Endothelial cell of umbilical vein (primary cell): ENCODE measurements at regions not wholly inside any gene's neighbourhood (a gene's known extent, or its start where the extent isn't known, plus 50 kb on each side); places are given as distances from the start of the nearest gene placed in this dataset.

Experiments used
- BruUV-seq: library from RNA; stranded (reverse); fragments of 400-500 nt; replicated peaks from 2 replicates; lab custom pipeline; 2021; lab: Mats Ljungman, UMichigan
- CTCF ChIA-PET: fragments of 300-600, 350-600 bp; sonication (Branson Sonifier 250); formaldehyde crosslinking; loops from one replicate; lab custom pipeline; 2021; ENCODE audit warnings: antibody characterized with exemption, inconsistent platforms; lab: Charles Lee
- POLR2A ChIA-PET: fragments of 300-600, 350-600 bp; sonication (Branson Sonifier 250); formaldehyde crosslinking; loops from one replicate; lab custom pipeline; 2021; ENCODE audit warnings: antibody characterized with exemption, inconsistent platforms; lab: Charles Lee
- DNase-seq: peaks from one replicate; pipeline ENCODE4 v3.0.0-alpha.2; 2011; ENCODE audit warnings: low read depth, low spot score
- FAIRE-seq: peaks from 2 replicates; lab custom pipeline; 2011; peaks lifted over from hg19 to GRCh38; lab: Jason Lieb, UNC
- H2AFZ ChIP-seq: 2 replicates; pipeline ENCODE4 v1.6.0; 2012; ENCODE audit warnings: low read depth, low read length, control low read depth, inconsistent platforms
- H3K27ac ChIP-seq: 2 replicates; pipeline ENCODE4 v1.5.1; 2011; ENCODE audit warnings: low read depth, mild to moderate bottlenecking, control low read depth, low read length, moderate library complexity; ENCODE audit not compliant: insufficient read depth
- H3K27me3 ChIP-seq, 2 experiments: 2 replicates each; pipeline versions ENCODE4 v1.6.0 to v1.6.1; 2011; ENCODE audit warnings: low read length in 2 of 2, mixed read lengths in 1 of 2; ENCODE audit not compliant: control insufficient read depth in 2 of 2, insufficient read depth in 2 of 2
- H3K36me3 ChIP-seq, 2 experiments: 2 replicates in 1 of 2; 3 replicates in 1 of 2; pipeline ENCODE4 v1.5.1; 2011; ENCODE audit warnings: low read length in 2 of 2, mild to moderate bottlenecking in 1 of 2, moderate library complexity in 1 of 2; ENCODE audit not compliant: control insufficient read depth in 2 of 2, insufficient read depth in 2 of 2; ENCODE audit errors: extremely low read depth in 1 of 2
- H3K4me1 ChIP-seq: 3 replicates; pipeline ENCODE4 v1.5.1; 2011; ENCODE audit warnings: mild to moderate bottlenecking, low read length; ENCODE audit not compliant: control insufficient read depth, insufficient read depth; ENCODE audit errors: extremely low read depth
- H3K4me2 ChIP-seq: 2 replicates; pipeline ENCODE4 v1.6.1; 2011; ENCODE audit warnings: low read length, control low read depth, mixed read lengths; ENCODE audit not compliant: insufficient read depth
- H3K4me3 ChIP-seq, 3 experiments: fragments of 200-600 bp in 1 of 3; sonication (generic), shearing (Covaris generic) in 1 of 3; replicated peaks in 1 of 3; 2 replicates each; pipeline ENCODE4 v1.5.1; 2011 to 2016; ENCODE audit warnings: control low read depth in 3 of 3, low read length in 3 of 3, mild to moderate bottlenecking in 2 of 3, inconsistent platforms in 1 of 3, low read depth in 1 of 3, moderate library complexity in 1 of 3; ENCODE audit not compliant: insufficient read depth in 1 of 3
- H3K79me2 ChIP-seq: 2 replicates; pipeline ENCODE4 v1.6.0; 2012; ENCODE audit warnings: low read length, inconsistent platforms; ENCODE audit not compliant: control insufficient read depth, insufficient read depth
- H3K9ac ChIP-seq: replicated peaks from 2 replicates; pipeline ENCODE3; 2011; ENCODE audit warnings: low read length, control low read depth; ENCODE audit not compliant: insufficient read depth; ENCODE audit errors: extremely low read depth
- H3K9me1 ChIP-seq: replicated peaks from 3 replicates; pipeline ENCODE4 v1.6.0; 2011; ENCODE audit warnings: mild to moderate bottlenecking, low read length; ENCODE audit not compliant: control insufficient read depth, insufficient read depth; ENCODE audit errors: extremely low read depth
- H3K9me3 ChIP-seq: replicated peaks from 2 replicates; pipeline ENCODE4 v1.5.1; 2012; ENCODE audit warnings: low read length, inconsistent platforms; ENCODE audit not compliant: control insufficient read depth, insufficient read depth
- H4K20me1 ChIP-seq: replicated peaks from 2 replicates; pipeline ENCODE3; 2011; ENCODE audit warnings: mild to moderate bottlenecking, low read length; ENCODE audit not compliant: control insufficient read depth, insufficient read depth; ENCODE audit errors: extremely low read depth
- EZH2 ChIP-seq: IDR thresholded peaks from 2 replicates; pipeline ENCODE4 v1.6.1; 2012; ENCODE audit warnings: borderline replicate concordance, low read depth, mild to moderate bottlenecking, moderate library complexity, low read length, inconsistent platforms; ENCODE audit not compliant: severe bottlenecking
- FOS ChIP-seq: IDR thresholded peaks from 2 replicates; pipeline ENCODE4 v1.6.1; 2011; ENCODE audit warnings: mild to moderate bottlenecking, low read length, moderate library complexity, borderline replicate concordance; ENCODE audit not compliant: insufficient read depth
- GATA2 ChIP-seq: IDR thresholded peaks from 2 replicates; pipeline ENCODE4 v1.7.0; 2011; ENCODE audit warnings: low read depth, mild to moderate bottlenecking, moderate library complexity, mixed read lengths, low read length; ENCODE audit not compliant: insufficient read length, insufficient read depth
- JUN ChIP-seq: IDR thresholded peaks from 2 replicates; pipeline ENCODE4 v1.6.1; 2011; ENCODE audit warnings: borderline replicate concordance, low read depth; ENCODE audit not compliant: insufficient read length, insufficient read depth
- MAX ChIP-seq: IDR thresholded peaks from 2 replicates; pipeline ENCODE4 v1.6.1; 2011; ENCODE audit not compliant: insufficient read depth, insufficient read length
- MYC ChIP-seq: IDR thresholded peaks from one replicate; pipeline ENCODE4 v1.6.1; 2011; ENCODE audit warnings: mild to moderate bottlenecking, low read depth, low read length
- POLR2A ChIP-seq: IDR thresholded peaks from 2 replicates; pipeline ENCODE4 v1.6.1; 2012; ENCODE audit warnings: low read depth, mild to moderate bottlenecking, control low read depth, low read length
- POLR2AphosphoS5 ChIP-seq: IDR thresholded peaks from 2 replicates; pipeline ENCODE4 v1.6.1; 2012; ENCODE audit warnings: low read depth, mild to moderate bottlenecking, control low read depth, low read length, moderate library complexity; ENCODE audit not compliant: insufficient read depth
- dilution Hi-C: fragments of 300-500 bp; cut with MboI; formaldehyde crosslinking; loops from one replicate; pipeline ENCODE4 v1.15.0; 2019; ENCODE audit warnings: low sequenced_read_pairs; ENCODE audit not compliant: extremely low pct_ligation_motif_present
- intact Hi-C: fragments of 100-400 bp; cut with micrococcal nuclease; formaldehyde crosslinking; loops from one replicate; pipeline ENCODE4 v1.10.0; 2022
- TF ChIP-seq, protein P1 (sequence below), 2 donors: IDR thresholded peaks; 1 replicate in 1 of 2; 2 replicates in 1 of 2; pipeline ENCODE4 v1.5.1; 2011; ENCODE audit warnings: low read length in 2 of 2, mild to moderate bottlenecking in 2 of 2, moderate library complexity in 2 of 2, control low read depth in 1 of 2, inconsistent platforms in 1 of 2, low read depth in 1 of 2; ENCODE audit not compliant: insufficient read depth in 1 of 2; ENCODE audit errors: extremely low read depth in 1 of 2

DNA sequence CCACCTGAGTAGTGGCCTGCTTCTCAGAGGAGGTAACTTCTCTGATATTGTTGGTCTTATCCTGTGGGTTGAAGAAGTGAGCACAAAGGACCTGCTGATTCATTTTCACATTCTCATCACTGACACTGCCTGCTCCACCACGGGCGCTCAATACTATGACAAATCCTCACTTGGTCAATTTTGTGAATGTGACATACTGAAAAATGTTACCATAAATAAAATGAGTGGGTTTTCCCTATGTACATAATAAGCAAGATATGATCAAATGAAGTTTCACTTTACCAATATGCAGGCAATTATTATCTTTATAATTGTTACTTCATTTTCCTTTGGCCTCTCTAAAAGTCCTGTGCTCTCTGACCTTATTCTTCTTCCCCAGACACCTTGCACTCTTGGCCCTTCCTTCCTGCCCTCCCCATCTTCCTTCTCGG is 71.5 kb upstream of the RIPOR2 start:
- DNase-seq (no peak), FAIRE-seq (no peak)
- no peaks in the 10 kb centered on the region for H3K9me3 ChIP-seq
- ChIA-PET POLR2A (no interaction called here), CTCF (interaction anchor here (1.0 to 6.4 kb wide), 3 partner anchors 10 to 63 kb away, joined by 4 to 45 read pairs (median 11); no protein-coding TSS in a partner anchor)
- no peak overlapping the region for H3K27ac ChIP-seq
- peaks cover 29% of the 10 kb centered on the region for H3K4me1 ChIP-seq
- no peaks in the 10 kb centered on the region for H3K36me3 ChIP-seq
- dilution Hi-C loops (no loop called here), intact Hi-C loops (no loop called here)
- no peaks in the 10 kb centered on the region for H3K9me1 ChIP-seq
- no peak overlapping the region for H2AFZ ChIP-seq
- H3K79me2 ChIP-seq = no peaks in the 10 kb centered on the region
- no TSS peak for BruUV-seq
- H3K9ac ChIP-seq = no peak overlapping the region
- no peak overlapping the region for H3K4me3 ChIP-seq
- no peaks in the 10 kb centered on the region for H3K27me3 ChIP-seq
- no peak overlapping the region for H3K4me2 ChIP-seq
- H4K20me1 ChIP-seq = no peaks in the 10 kb centered on the region
- TF ChIP-seq MAX (no peak), EZH2 (no peak), POLR2A (no peak), GATA2 (no peak), POLR2AphosphoS5 (no peak), FOS (no peak), JUN (no peak), MYC (no peak)
- TF ChIP-seq, protein P1, sequence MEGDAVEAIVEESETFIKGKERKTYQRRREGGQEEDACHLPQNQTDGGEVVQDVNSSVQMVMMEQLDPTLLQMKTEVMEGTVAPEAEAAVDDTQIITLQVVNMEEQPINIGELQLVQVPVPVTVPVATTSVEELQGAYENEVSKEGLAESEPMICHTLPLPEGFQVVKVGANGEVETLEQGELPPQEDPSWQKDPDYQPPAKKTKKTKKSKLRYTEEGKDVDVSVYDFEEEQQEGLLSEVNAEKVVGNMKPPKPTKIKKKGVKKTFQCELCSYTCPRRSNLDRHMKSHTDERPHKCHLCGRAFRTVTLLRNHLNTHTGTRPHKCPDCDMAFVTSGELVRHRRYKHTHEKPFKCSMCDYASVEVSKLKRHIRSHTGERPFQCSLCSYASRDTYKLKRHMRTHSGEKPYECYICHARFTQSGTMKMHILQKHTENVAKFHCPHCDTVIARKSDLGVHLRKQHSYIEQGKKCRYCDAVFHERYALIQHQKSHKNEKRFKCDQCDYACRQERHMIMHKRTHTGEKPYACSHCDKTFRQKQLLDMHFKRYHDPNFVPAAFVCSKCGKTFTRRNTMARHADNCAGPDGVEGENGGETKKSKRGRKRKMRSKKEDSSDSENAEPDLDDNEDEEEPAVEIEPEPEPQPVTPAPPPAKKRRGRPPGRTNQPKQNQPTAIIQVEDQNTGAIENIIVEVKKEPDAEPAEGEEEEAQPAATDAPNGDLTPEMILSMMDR (IDR thresholded peaks at IDR 0.05; ENCODE audit: extremely low read depth in 1 of 2, insufficient read depth in 1 of 2, low read depth in 1 of 2, low read length in 2 of 2) = no peak
